Body of pancreas (tissue), 4 donors: ENCODE measurements at regions not wholly inside any gene's neighbourhood (a gene's known extent, or its start where the extent isn't known, plus 50 kb on each side); places are given as distances from the start of the nearest gene placed in this dataset.

Experiments
- POLR2A ChIP-seq, 3 donors: fragments of 450-650 bp; IDR thresholded peaks; one replicate each; pipeline ENCODE4 v1.6.1; 2016; ENCODE audit warnings: antibody characterized with exemption in 3 of 3, mild to moderate bottlenecking in 2 of 3
- TF ChIP-seq, protein P1 (sequence below), 7 experiments: fragments of 450-650 bp in 4 of 7; fragments of 200-600 bp in 3 of 7; sonication (generic) in 3 of 7; IDR thresholded peaks; one replicate each; pipeline ENCODE4 v1.5.1; 2016 to 2019; ENCODE audit warnings: antibody characterized with exemption in 7 of 7

DNA sequence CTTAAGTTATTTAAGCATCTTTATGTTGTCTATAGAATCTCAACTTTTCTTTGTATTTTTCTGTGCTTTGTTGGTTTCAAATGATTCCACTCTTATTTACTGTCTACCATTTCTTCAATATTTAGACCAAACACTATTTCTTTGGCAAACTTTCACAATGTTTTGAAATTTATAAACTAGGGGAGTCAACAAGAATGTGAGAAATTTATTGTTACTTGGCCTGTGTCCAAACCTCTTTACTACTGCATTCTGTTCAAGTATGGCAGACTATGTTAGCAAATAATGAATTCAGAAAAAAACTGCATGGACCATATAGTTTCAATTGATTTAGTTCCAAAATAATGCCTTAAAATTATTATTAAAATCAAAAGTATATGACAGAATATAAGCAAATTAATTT lies 470.2 kb downstream of the FBXO15 start:
- TF ChIP-seq, protein P1, sequence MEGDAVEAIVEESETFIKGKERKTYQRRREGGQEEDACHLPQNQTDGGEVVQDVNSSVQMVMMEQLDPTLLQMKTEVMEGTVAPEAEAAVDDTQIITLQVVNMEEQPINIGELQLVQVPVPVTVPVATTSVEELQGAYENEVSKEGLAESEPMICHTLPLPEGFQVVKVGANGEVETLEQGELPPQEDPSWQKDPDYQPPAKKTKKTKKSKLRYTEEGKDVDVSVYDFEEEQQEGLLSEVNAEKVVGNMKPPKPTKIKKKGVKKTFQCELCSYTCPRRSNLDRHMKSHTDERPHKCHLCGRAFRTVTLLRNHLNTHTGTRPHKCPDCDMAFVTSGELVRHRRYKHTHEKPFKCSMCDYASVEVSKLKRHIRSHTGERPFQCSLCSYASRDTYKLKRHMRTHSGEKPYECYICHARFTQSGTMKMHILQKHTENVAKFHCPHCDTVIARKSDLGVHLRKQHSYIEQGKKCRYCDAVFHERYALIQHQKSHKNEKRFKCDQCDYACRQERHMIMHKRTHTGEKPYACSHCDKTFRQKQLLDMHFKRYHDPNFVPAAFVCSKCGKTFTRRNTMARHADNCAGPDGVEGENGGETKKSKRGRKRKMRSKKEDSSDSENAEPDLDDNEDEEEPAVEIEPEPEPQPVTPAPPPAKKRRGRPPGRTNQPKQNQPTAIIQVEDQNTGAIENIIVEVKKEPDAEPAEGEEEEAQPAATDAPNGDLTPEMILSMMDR (IDR thresholded peaks at IDR 0.05): no peak
- TF ChIP-seq POLR2A (IDR thresholded peaks at IDR 0.05): no peak
